OCI-LY3 (cell line): ENCODE measurements at regions not wholly inside any gene's neighbourhood (a gene's known extent, or its start where the extent isn't known, plus 50 kb on each side); places are given as distances from the start of the nearest gene placed in this dataset.

Source experiments
- EZH2phosphoT487 ChIP-seq: fragments of 200-600 bp; shearing (Covaris generic); IDR thresholded peaks from 2 replicates; pipeline ENCODE4 v1.6.1; 2018; ENCODE audit warnings: antibody characterized with exemption, mixed run types, low read depth
- TF ChIP-seq, protein P1 (sequence below): fragments of 200-600, 300-600 bp; sonication (generic); IDR thresholded peaks from 2 replicates; pipeline ENCODE4 v1.5.1; 2014; ENCODE audit warnings: antibody characterized with exemption, low read length, low read depth

DNA sequence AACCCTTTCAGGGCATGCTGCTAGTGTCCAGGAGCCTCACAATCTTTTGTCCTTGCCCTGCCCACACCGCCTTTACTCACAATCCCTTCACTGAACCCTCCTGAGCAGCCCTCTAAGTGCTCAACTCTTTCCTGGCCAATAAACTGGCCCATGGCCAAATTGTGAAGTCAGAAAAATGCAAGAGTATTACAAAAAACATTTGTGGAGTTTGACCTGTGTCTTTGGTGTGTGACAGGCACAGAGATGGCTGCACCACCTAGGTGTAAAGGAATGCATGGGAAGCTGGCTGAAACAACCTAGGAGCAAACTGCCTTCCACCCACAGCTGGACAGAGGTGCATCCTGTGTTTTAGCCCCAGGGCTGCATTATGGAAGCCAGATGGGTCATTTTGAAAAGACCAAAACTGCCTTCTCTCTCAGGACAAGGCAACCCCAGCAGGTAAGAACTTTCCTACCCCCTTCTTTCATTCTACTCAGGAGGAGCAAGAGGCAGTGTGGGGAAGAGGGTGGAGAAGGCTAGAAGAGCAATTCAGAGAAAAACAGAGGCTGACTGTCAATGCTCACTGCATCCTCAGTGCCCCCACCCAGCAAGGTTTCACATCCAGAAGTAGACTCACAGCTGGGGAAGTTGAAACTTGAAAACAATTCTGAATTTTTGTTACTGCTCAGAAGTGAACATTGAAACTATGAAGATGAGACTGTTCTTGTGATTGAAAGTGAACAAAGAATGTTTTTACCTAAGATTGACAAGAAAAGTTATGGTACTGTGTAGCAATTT is 78.6 kb downstream of the TRIM42 start:
- TF ChIP-seq, protein P1, sequence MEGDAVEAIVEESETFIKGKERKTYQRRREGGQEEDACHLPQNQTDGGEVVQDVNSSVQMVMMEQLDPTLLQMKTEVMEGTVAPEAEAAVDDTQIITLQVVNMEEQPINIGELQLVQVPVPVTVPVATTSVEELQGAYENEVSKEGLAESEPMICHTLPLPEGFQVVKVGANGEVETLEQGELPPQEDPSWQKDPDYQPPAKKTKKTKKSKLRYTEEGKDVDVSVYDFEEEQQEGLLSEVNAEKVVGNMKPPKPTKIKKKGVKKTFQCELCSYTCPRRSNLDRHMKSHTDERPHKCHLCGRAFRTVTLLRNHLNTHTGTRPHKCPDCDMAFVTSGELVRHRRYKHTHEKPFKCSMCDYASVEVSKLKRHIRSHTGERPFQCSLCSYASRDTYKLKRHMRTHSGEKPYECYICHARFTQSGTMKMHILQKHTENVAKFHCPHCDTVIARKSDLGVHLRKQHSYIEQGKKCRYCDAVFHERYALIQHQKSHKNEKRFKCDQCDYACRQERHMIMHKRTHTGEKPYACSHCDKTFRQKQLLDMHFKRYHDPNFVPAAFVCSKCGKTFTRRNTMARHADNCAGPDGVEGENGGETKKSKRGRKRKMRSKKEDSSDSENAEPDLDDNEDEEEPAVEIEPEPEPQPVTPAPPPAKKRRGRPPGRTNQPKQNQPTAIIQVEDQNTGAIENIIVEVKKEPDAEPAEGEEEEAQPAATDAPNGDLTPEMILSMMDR, result no peak
- TF ChIP-seq EZH2phosphoT487, result no peak
